HG02840 (cell line): ENCODE measurements at regions not wholly inside any gene's neighbourhood (a gene's known extent, or its start where the extent isn't known, plus 50 kb on each side); places are given as distances from the start of the nearest gene placed in this dataset.

Experiments
- ATAC-seq: cut with Tn5 transposase; IDR thresholded peaks from one replicate; pipeline ENCODE4 v1.9.1; 2021; ENCODE audit warnings: mild to moderate bottlenecking, moderate library complexity, moderate number of reproducible peaks; ENCODE audit not compliant: unreplicated experiment, low FRiP score

- ATAC-seq, result no peak
These were observed 133.6 kb upstream of the C1orf174 start for GRCh38 chr1:4033713-4034112.

GRCh38 chr1:4034318-4034887 lies 134.3 kb upstream of the C1orf174 start:
- ATAC-seq, result no peak

- no peak for ATAC-seq
These were observed 144.9 kb upstream of the C1orf174 start for GRCh38 chr1:4044967-4045366.

- ATAC-seq, result no peak
These were observed 145.4 kb upstream of the C1orf174 start for GRCh38 chr1:4045397-4046010.

GRCh38 chr1:4046836-4047461 lies 146.9 kb upstream of the C1orf174 start:
- ATAC-seq, result no peak

GRCh38 chr1:4047666-4048065 lies 147.6 kb upstream of the C1orf174 start:
- no peak for ATAC-seq

GRCh38 chr1:4048076-4048475 lies 148.0 kb upstream of the C1orf174 start:
- no peak for ATAC-seq

- no peak for ATAC-seq
These were observed 148.8 kb upstream of the C1orf174 start for GRCh38 chr1:4048921-4049320.

- ATAC-seq, result no peak
These were observed 150.9 kb upstream of the C1orf174 start for GRCh38 chr1:4050998-4051397.

- no peak for ATAC-seq
These were observed 152.6 kb upstream of the C1orf174 start for GRCh38 chr1:4052657-4053056.

GRCh38 chr1:4053160-4053748 lies 153.2 kb upstream of the C1orf174 start:
- ATAC-seq, result no peak

GRCh38 chr1:4053774-4054173 lies 153.7 kb upstream of the C1orf174 start:
- ATAC-seq, result no peak

GRCh38 chr1:4055294-4055967 lies 155.4 kb upstream of the C1orf174 start:
- ATAC-seq, result no peak

GRCh38 chr1:4056422-4056821 lies 156.3 kb upstream of the C1orf174 start:
- no peak for ATAC-seq

- ATAC-seq, result no peak
These were observed 156.9 kb upstream of the C1orf174 start for GRCh38 chr1:4056989-4057388.

GRCh38 chr1:4057603-4058002 lies 157.5 kb upstream of the C1orf174 start:
- no peak for ATAC-seq

GRCh38 chr1:4058122-4058521 lies 158.1 kb upstream of the C1orf174 start:
- no peak for ATAC-seq

- ATAC-seq, result no peak
These were observed 158.6 kb upstream of the C1orf174 start for GRCh38 chr1:4058706-4059105.

- no peak for ATAC-seq
These were observed 159.2 kb upstream of the C1orf174 start for GRCh38 chr1:4059270-4059669.

GRCh38 chr1:4060850-4061249 lies 160.8 kb upstream of the C1orf174 start:
- no peak for ATAC-seq

GRCh38 chr1:4061521-4062031 lies 161.5 kb upstream of the C1orf174 start:
- no peak for ATAC-seq
